ENCODE measurements at regions not wholly inside any gene's neighbourhood (a gene's known extent, or its start where the extent isn't known, plus 50 kb on each side); places are given as distances from the start of the nearest gene placed in this dataset.
A peak's percentile ranks its signal among the peaks of the same experiment; 100 is the strongest.

GRCh38 chr1:63155437-63155836, 166.9 kb upstream of the FOXD3 start:
- Histone ChIP-seq H3K36me3 (ENCODE audit: insufficient read depth, low read length) (no peaks in the 10 kb centered on the region), H3K4me3 (no peak overlapping the region), H3K9me3 (ENCODE audit: low read depth, low read length) (no peaks in the 10 kb centered on the region), H3K27ac (no peak overlapping the region), H3K9ac (ENCODE audit: insufficient read length) (no peak overlapping the region)
- TF ChIP-seq POLR2AphosphoS5 (IDR thresholded peaks at IDR 0.05; ENCODE audit: borderline replicate concordance, low read depth, low read length) (no peak), FOXP2 (optimal IDR thresholded peaks at IDR 0.05; ENCODE audit: control extremely low read depth, extremely low read length, insufficient read depth) (no peak), EZH2 (IDR thresholded peaks at IDR 0.05) (no peak)
- DNase-seq (ENCODE audit: low read depth, low spot score), result no peak

DNA sequence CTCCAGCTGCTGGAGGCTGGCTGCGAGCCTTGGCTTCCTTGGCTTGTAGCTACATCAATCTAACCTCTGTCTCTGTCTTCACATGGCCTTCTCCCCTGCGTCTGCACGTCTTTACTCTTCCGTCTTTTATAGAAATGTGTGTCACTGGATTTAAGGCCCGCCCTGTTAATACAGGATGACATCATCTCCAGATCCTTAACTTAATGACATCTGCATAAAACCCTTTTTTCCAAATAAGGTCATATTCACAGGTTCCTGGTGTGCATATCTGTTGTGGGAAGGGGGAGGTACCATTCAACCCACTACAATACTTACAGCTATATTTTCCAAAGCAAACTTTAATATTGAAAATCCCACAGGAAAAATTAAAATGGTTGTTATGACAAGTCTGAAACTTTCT, 165.3 kb upstream of the FOXD3 start:
- no peak for TF ChIP-seq POLR2AphosphoS5 (IDR thresholded peaks at IDR 0.05; ENCODE audit: borderline replicate concordance, low read depth, low read length)
- no peak for TF ChIP-seq EZH2 (IDR thresholded peaks at IDR 0.05)
- TF ChIP-seq FOXP2 (optimal IDR thresholded peaks at IDR 0.05; ENCODE audit: control extremely low read depth, extremely low read length, insufficient read depth), result no peak
- Histone ChIP-seq H3K27ac (no peak overlapping the region), H3K9me3 (ENCODE audit: low read depth, low read length) (no peaks in the 10 kb centered on the region), H3K9ac (ENCODE audit: insufficient read length) (no peak overlapping the region), H3K4me3 (no peak overlapping the region), H3K36me3 (ENCODE audit: insufficient read depth, low read length) (no peaks in the 10 kb centered on the region)
- no peak for DNase-seq (ENCODE audit: low read depth, low spot score)

- Histone ChIP-seq H3K27ac (no peak overlapping the region), H3K36me3 (ENCODE audit: insufficient read depth, low read length) (no peaks in the 10 kb centered on the region), H3K9me3 (ENCODE audit: low read depth, low read length) (no peaks in the 10 kb centered on the region), H3K4me3 (no peak overlapping the region), H3K9ac (ENCODE audit: insufficient read length) (no peak overlapping the region)
- TF ChIP-seq FOXP2 (optimal IDR thresholded peaks at IDR 0.05; ENCODE audit: control extremely low read depth, extremely low read length, insufficient read depth) (no peak), EZH2 (IDR thresholded peaks at IDR 0.05) (no peak)
- DNase-seq (ENCODE audit: low read depth, low spot score), result no peak
Observed at GRCh38 chr1:63169057-63169456, 153.3 kb upstream of the FOXD3 start.

DNA sequence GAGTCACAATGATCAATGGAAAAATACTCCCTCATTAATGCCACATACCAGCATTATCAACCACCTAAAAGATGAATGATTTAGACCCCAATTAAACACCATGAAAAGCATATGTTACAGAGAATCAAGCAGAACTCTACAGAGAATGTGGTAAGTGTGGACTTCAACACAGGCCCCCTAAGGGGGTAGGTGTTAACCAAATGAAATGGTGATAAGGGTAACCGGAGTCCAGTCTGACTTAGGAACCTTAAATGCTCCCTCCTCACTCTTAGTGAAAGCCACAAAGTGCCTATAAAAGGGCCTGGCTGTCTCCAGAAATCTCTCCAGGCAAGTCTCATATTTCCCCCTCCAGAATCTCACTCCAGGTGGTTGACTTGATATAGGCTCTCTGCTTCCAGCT, 149.2 kb upstream of the FOXD3 start:
- Histone ChIP-seq H3K36me3 (ENCODE audit: insufficient read depth, low read length) (no peaks in the 10 kb centered on the region), H3K9me3 (ENCODE audit: low read depth, low read length) (no peaks in the 10 kb centered on the region; the same call in 1 of the 2 replicates)
- TF ChIP-seq EZH2 (IDR thresholded peaks at IDR 0.05), result no peak
- no peak for TF ChIP-seq FOXP2 (optimal IDR thresholded peaks at IDR 0.05; ENCODE audit: control extremely low read depth, extremely low read length, insufficient read depth)
- no peak for TF ChIP-seq POLR2AphosphoS5 (IDR thresholded peaks at IDR 0.05; ENCODE audit: borderline replicate concordance, low read depth, low read length)

GRCh38 chr1:63189677-63190076, 132.7 kb upstream of the FOXD3 start:
- no peaks in the 10 kb centered on the region for H3K9me3 ChIP-seq (ENCODE audit: low read depth, low read length)
- no peaks in the 10 kb centered on the region for H3K36me3 ChIP-seq (ENCODE audit: insufficient read depth, low read length)
- peak; percentile 44 for DNase-seq (ENCODE audit: low read depth, low spot score)
- H3K27ac ChIP-seq, result no peak overlapping the region
- no peak overlapping the region for H3K4me3 ChIP-seq
- no peak overlapping the region for H3K9ac ChIP-seq (ENCODE audit: insufficient read length)
- no peak for TF ChIP-seq POLR2AphosphoS5 (IDR thresholded peaks at IDR 0.05; ENCODE audit: borderline replicate concordance, low read depth, low read length)
- no peak for TF ChIP-seq EZH2 (IDR thresholded peaks at IDR 0.05)
- no peak for TF ChIP-seq FOXP2 (optimal IDR thresholded peaks at IDR 0.05; ENCODE audit: control extremely low read depth, extremely low read length, insufficient read depth)

More for the DNA sequence above, 149.2 kb upstream of the FOXD3 start:
- H3K9ac ChIP-seq (ENCODE audit: insufficient read length), result no peak overlapping the region
- H3K27ac ChIP-seq, result no peak overlapping the region
- no peak for DNase-seq (ENCODE audit: low read depth, low spot score)
- H3K4me3 ChIP-seq, result no peak overlapping the region

GRCh38 chr1:63190171-63190570, 132.2 kb upstream of the FOXD3 start:
- H3K9ac ChIP-seq (ENCODE audit: insufficient read length), result no peak overlapping the region
- no peak for DNase-seq (ENCODE audit: low read depth, low spot score)

GRCh38 chr1:63198871-63199394, 123.4 kb upstream of the FOXD3 start:
- Histone ChIP-seq H3K9ac (ENCODE audit: insufficient read length) (no peak overlapping the region), H3K4me3 (no peak overlapping the region), H3K9me3 (ENCODE audit: low read depth, low read length) (no peaks in the 10 kb centered on the region), H3K36me3 (ENCODE audit: insufficient read depth, low read length) (no peaks in the 10 kb centered on the region), H3K27ac (no peak overlapping the region)
- DNase-seq (ENCODE audit: low read depth, low spot score), result no peak
- TF ChIP-seq POLR2AphosphoS5 (IDR thresholded peaks at IDR 0.05; ENCODE audit: borderline replicate concordance, low read depth, low read length) (no peak), EZH2 (IDR thresholded peaks at IDR 0.05) (no peak), FOXP2 (optimal IDR thresholded peaks at IDR 0.05; ENCODE audit: control extremely low read depth, extremely low read length, insufficient read depth) (no peak)

More at GRCh38 chr1:63190171-63190570, 132.2 kb upstream of the FOXD3 start:
- Histone ChIP-seq H3K27ac (no peak overlapping the region), H3K4me3 (no peak overlapping the region), H3K36me3 (ENCODE audit: insufficient read depth, low read length) (no peaks in the 10 kb centered on the region), H3K9me3 (ENCODE audit: low read depth, low read length) (no peaks in the 10 kb centered on the region)
- TF ChIP-seq POLR2AphosphoS5 (IDR thresholded peaks at IDR 0.05; ENCODE audit: borderline replicate concordance, low read depth, low read length) (no peak), EZH2 (IDR thresholded peaks at IDR 0.05) (no peak), FOXP2 (optimal IDR thresholded peaks at IDR 0.05; ENCODE audit: control extremely low read depth, extremely low read length, insufficient read depth) (no peak)

- Histone ChIP-seq H3K36me3 (ENCODE audit: insufficient read depth, low read length) (no peaks in the 10 kb centered on the region), H3K27ac (no peak overlapping the region), H3K4me3 (no peak overlapping the region), H3K9me3 (ENCODE audit: low read depth, low read length) (no peaks in the 10 kb centered on the region), H3K9ac (ENCODE audit: insufficient read length) (no peak overlapping the region)
- no peak for DNase-seq (ENCODE audit: low read depth, low spot score)
- TF ChIP-seq POLR2AphosphoS5 (IDR thresholded peaks at IDR 0.05; ENCODE audit: borderline replicate concordance, low read depth, low read length), result no peak
Observed at GRCh38 chr1:63199706-63200335, 122.5 kb upstream of the FOXD3 start.

- H3K27ac ChIP-seq, result no peak overlapping the region
- H3K9me3 ChIP-seq (ENCODE audit: low read depth, low read length), result no peaks in the 10 kb centered on the region
- TF ChIP-seq EZH2 (IDR thresholded peaks at IDR 0.05), result no peak
- no peak for TF ChIP-seq POLR2AphosphoS5 (IDR thresholded peaks at IDR 0.05; ENCODE audit: borderline replicate concordance, low read depth, low read length)
- TF ChIP-seq FOXP2 (optimal IDR thresholded peaks at IDR 0.05; ENCODE audit: control extremely low read depth, extremely low read length, insufficient read depth), result no peak
- DNase-seq (ENCODE audit: low read depth, low spot score), result no peak
- no peaks in the 10 kb centered on the region for H3K36me3 ChIP-seq (ENCODE audit: insufficient read depth, low read length)
- no peak overlapping the region for H3K4me3 ChIP-seq
- no peak overlapping the region for H3K9ac ChIP-seq (ENCODE audit: insufficient read length)
Observed at GRCh38 chr1:63200676-63201075, 121.7 kb upstream of the FOXD3 start.

Data from SK-N-MC (cell line).